ENCODE measurements at regions not wholly inside any gene's neighbourhood (a gene's known extent, or its start where the extent isn't known, plus 50 kb on each side); places are given as distances from the start of the nearest gene placed in this dataset.
"Not testable (repeated sequence)": the region's sequence is repeated elsewhere in the genome, so short reads cannot be mapped to it uniquely, and the experiment has no call there.

GRCh38 chr2:60223859-60224258 lies 329.6 kb downstream of the BCL11A start:
- no peak for ATAC-seq (ENCODE audit: poor library complexity)
- no peak for DNase-seq
- intact Hi-C loops (cut with DNase I): no loop called here

GRCh38 chr2:60221098-60221497 lies 332.4 kb downstream of the BCL11A start:
- ATAC-seq (ENCODE audit: poor library complexity) (no peak), DNase-seq (no peak)
- intact Hi-C loops (cut with DNase I): no loop called here

GRCh38 chr2:60219536-60219935 lies 333.9 kb downstream of the BCL11A start:
- ATAC-seq (ENCODE audit: poor library complexity) (no peak), DNase-seq (no peak)
- intact Hi-C loops (cut with DNase I): no loop called here

GRCh38 chr2:60216452-60216995 lies 336.9 kb downstream of the BCL11A start:
- DNase-seq (no peak), ATAC-seq (ENCODE audit: poor library complexity) (no peak)
- intact Hi-C loops (cut with DNase I): no loop called here

DNA sequence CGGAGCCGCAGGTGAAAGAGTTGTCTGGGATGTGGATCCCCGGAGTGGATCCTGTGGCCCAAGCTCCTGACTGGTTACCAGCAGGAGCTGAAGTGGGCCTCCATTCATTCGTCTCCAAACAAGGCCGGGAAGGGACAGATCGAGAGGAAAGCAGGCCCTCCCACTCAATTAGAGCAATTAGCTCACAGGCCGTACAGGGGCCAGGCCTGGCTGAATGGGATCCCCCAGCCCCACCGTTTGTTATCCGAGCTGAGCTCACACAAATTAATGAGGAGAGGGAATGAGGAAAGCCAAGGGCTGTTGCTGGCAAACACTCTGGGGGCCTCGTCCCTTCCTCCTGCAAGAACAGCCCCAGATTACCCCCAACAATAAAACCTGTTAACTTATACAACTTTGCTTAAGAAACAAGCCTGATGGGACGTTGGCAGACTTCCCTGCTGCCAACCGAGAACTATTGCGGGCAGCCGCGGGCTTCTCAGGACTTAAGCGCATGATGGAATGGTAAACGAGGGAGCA lies 338.0 kb downstream of the BCL11A start:
- DNase-seq: no peak
- intact Hi-C loops (cut with DNase I): no loop called here
- ATAC-seq (ENCODE audit: poor library complexity): no peak

GRCh38 chr2:60214626-60214875 lies 338.9 kb downstream of the BCL11A start:
- intact Hi-C loops (cut with DNase I): no loop called here
- ATAC-seq (ENCODE audit: poor library complexity): no peak
- no peak for DNase-seq

- intact Hi-C loops (cut with DNase I): no loop called here
- ATAC-seq (ENCODE audit: poor library complexity): peak; percentile 87
- DNase-seq: no peak
These were observed 339.4 kb downstream of the BCL11A start for GRCh38 chr2:60213865-60214625.

DNA sequence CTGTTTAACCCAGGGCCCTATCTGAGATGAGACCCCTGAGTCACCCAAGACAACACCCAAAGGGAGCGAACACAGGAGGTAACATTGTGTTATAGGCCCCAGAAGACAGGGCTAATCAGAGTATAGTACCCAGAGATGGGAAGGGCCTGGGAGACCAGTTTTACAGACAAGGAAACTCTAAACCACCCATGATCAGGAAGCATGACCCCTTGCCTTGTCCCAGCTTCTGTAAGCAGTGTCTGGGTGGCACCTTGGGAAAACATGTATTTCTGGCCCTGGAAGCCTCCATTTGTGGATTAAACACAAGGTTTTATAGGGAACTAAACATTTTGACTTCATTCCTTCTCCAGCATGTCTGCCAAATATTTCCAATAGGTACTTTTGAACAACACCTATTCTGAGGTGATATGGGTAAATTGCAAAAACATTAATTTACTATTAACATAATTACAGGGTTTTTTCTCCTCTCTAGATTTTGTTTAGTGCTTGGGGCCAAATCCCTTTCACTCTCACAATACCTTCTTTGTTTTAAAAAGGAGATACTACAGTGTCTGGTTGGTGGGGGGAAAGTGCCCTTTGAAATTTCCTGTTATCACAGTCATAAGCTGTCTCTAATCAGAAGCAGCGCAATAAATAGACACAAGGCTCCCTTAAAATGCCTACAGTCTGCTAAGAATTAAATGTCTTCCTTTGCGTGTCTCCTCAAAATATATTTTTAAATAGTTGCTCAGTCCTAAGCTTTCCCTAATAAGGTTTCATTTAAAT lies 341.1 kb downstream of the BCL11A start:
- ATAC-seq (ENCODE audit: poor library complexity) (no peak), DNase-seq (no peak)
- intact Hi-C loops (cut with DNase I): no loop called here

DNA sequence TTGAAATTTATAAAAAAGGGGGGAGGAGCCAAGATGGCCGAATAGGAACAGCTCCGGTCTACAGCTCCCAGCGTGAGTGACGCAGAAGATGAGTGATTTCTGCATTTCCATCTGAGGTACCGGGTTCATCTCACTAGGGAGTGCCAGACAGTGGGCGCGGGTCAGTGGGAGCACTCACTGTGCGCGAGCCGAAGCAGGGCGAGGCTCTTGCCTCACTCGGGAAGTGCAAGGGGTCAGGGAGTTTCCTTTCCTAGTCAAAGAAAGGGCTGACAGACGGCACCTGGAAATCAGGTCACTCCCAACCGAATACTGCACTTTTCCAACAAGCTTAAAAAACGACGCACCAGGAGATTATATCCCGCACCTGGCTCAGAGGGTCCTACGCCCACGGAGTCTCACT lies 364.4 kb downstream of the BCL11A start:
- ATAC-seq (ENCODE audit: poor library complexity); intact Hi-C loops (cut with DNase I); DNase-seq: not testable (repeated sequence)

- intact Hi-C loops (cut with DNase I): no loop called here
- DNase-seq (no peak), ATAC-seq (ENCODE audit: poor library complexity) (no peak)
These were observed 378.2 kb downstream of the BCL11A start for GRCh38 chr2:60175290-60175689.

GRCh38 chr2:60174146-60174545 lies 379.3 kb downstream of the BCL11A start:
- intact Hi-C loops (cut with DNase I): no loop called here

GRCh38 chr2:60172801-60173200 lies 380.7 kb downstream of the BCL11A start:
- ATAC-seq (ENCODE audit: poor library complexity) (no peak), DNase-seq (no peak)
- intact Hi-C loops (cut with DNase I): no loop called here

More at GRCh38 chr2:60174146-60174545, 379.3 kb downstream of the BCL11A start:
- no peak for DNase-seq
- no peak for ATAC-seq (ENCODE audit: poor library complexity)

GRCh38 chr2:60170272-60170671 lies 383.2 kb downstream of the BCL11A start:
- DNase-seq (no peak), ATAC-seq (ENCODE audit: poor library complexity) (no peak)
- intact Hi-C loops (cut with DNase I): no loop called here

DNA sequence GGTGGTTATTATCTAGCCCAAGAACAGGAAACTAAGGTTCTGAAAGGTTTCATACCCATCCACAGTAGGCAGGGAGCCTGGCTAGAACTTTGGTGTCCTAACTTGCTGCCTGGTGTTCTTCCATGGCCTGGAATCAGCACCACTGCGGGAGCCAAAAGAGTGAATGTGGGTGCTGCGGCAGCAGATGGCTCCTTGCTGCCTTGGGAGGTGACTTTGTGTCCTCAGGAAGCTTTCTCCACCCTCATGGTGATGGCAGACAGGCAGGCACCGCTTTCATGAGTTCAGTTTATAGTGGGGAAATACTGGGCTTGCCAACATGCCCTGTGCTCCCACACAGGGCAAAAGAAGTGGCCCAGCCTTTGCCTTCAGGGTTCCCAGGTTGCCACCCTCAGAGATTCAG lies 385.2 kb downstream of the BCL11A start:
- ATAC-seq (ENCODE audit: poor library complexity) (peak; percentile 87), DNase-seq (peak; percentile 42)
- intact Hi-C loops (cut with DNase I): no loop called here

- intact Hi-C loops (cut with DNase I): no loop called here
- ATAC-seq (ENCODE audit: poor library complexity) (peak; percentile 59), DNase-seq (no peak)
These were observed 386.4 kb downstream of the BCL11A start for GRCh38 chr2:60167089-60167488.

- ATAC-seq (ENCODE audit: poor library complexity) (no peak), DNase-seq (no peak)
- intact Hi-C loops (cut with DNase I): no loop called here
These were observed 389.8 kb downstream of the BCL11A start for GRCh38 chr2:60163691-60164090.

- intact Hi-C loops (cut with DNase I): no loop called here
- DNase-seq: no peak
These were observed 393.9 kb downstream of the BCL11A start for GRCh38 chr2:60159519-60159918.

GRCh38 chr2:60158262-60158661 lies 395.2 kb downstream of the BCL11A start:
- DNase-seq: no peak
- ATAC-seq (ENCODE audit: poor library complexity): no peak
- intact Hi-C loops (cut with DNase I): no loop called here

More at GRCh38 chr2:60159519-60159918, 393.9 kb downstream of the BCL11A start:
- ATAC-seq (ENCODE audit: poor library complexity): no peak

GRCh38 chr2:60157283-60157682 lies 396.2 kb downstream of the BCL11A start:
- DNase-seq: no peak
- intact Hi-C loops (cut with DNase I): no loop called here
- no peak for ATAC-seq (ENCODE audit: poor library complexity)

- DNase-seq (no peak), ATAC-seq (ENCODE audit: poor library complexity) (no peak)
- intact Hi-C loops (cut with DNase I): no loop called here
These were observed 399.3 kb downstream of the BCL11A start for GRCh38 chr2:60154142-60154541.

Data from Right ventricle myocardium superior (tissue), 1 donor.